COLO668 (cell line): ENCODE measurements at regions not wholly inside any gene's neighbourhood (a gene's known extent, or its start where the extent isn't known, plus 50 kb on each side); places are given as distances from the start of the nearest gene placed in this dataset.

ENCODE experiments used
- DNase-seq: peaks from one replicate; lab custom pipeline; 2025; ENCODE audit not compliant: unreplicated experiment; lab: John Stamatoyannopoulos, UW

DNA sequence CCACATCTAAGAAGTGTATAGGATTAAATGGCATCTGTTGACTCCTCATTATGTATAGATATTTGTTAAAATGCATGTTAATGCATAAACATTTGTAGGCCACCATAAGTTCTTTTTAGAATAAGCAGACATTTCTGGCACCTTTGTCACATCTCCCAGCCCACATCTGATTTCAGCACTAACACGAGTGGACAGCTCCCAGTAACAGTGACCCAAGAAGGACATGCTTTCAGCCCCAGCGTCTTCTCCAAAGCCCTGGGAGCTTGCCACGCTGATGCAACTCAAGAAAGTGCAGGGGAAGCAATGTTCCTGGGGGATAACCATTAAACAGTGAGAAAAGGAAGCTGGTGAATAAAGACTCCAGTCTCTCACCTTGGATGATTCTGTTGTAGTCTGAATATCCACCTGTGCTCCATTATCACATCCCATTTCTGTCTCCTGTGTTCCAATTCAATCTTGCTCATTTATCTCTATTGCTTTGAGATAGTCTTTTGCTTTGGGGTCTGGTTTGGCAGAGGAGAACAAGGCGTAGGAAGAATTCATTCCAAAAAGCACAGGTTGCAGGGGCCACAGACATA is 182.6 kb upstream of the THSD7B start:
- no peak for DNase-seq

DNA sequence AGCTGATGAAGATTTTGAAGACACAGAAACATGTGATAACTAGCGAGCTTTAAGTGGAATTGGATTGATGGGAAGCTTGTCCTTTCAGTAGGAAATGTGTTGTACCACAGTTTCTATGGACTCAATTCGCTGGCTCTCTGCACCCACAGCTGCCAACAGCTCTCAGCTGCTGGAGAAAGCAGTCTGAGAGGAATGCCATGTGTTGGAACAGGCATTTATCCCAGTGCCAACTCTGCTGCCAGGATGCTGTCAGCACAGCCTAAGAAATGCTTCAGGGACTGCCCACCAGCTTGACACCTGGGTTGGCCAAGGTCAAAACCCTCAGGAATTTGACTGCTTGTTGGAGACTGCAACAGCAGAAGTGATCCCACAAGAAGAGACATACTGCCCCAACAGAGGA is 193.0 kb upstream of the THSD7B start:
- no peak for DNase-seq

DNA sequence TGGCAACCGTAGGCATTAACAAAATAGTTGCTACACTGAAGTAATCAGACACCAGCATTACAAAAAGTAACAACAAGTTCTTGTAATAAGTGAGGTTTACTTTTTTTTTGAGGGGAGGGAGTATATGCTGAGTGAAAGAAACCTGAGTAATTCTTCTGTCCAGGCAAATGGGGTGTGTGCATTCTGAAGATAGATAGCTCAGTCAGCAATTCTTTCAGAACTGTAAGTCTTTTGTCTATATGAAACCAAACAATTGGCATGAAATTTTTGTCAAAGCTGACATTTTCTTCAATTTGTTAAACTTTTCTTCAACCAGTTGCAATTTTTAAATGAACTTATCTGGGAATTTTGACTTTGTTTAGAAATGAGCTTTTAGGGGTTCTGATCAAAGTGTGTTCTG is 208.1 kb upstream of the THSD7B start:
- DNase-seq: no peak

DNA sequence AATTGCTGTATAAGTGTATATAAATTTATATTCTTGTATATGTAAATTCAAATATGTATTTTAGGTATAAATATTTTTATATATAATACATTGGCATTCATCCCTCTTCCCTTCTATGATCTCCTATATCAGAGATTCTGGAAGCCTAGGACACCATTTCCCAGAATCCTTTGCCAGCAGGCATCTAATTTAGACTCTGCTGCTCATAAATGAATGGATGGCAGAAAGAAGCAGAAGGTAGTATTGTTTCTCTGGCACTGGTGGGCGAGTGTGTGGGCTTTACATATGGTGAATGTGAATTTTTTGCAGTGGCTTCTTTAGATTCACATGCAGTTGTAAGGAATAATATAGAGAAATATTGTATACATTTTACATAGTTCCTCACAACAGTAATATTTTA is 215.2 kb upstream of the THSD7B start:
- DNase-seq: no peak

DNA sequence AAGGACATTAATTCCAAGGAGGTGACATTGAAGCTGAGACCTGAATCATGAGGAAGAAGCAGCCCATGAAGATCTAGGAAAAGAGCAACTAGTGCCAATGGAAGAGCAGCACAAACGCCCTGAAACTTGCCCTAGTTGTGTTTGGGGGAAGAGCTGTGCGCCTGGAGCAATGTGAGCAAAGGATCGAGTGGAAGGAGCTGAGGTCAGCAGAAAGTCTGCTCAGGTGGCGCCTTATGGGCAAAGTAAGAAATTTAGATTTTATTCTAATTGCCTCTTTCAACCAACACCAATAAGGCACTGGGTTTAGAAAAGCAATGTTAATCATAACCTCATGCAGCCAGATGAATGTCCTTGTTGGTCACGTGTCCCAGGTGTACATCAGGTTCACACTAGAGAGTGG is 226.0 kb upstream of the THSD7B start:
- no peak for DNase-seq

DNA sequence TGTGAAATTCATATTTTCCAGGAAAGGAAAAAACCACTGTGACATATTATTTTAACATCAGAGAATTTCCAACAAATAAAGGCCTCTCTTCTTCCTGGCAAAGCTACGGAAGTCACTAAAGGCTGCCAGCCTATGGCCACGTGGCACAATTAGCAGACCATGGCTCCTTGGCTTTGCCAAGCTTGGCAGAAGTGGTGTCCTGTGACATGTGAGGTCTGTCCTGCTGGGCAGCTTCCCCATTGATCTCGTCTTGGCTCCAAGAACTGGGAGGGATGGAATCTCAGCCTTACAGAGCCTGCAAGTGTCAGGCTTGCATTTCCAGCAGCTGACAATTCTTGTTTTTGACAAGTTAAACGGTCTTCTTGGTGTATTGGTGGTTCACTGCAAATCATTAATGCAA is 226.9 kb upstream of the THSD7B start:
- DNase-seq: no peak

DNA sequence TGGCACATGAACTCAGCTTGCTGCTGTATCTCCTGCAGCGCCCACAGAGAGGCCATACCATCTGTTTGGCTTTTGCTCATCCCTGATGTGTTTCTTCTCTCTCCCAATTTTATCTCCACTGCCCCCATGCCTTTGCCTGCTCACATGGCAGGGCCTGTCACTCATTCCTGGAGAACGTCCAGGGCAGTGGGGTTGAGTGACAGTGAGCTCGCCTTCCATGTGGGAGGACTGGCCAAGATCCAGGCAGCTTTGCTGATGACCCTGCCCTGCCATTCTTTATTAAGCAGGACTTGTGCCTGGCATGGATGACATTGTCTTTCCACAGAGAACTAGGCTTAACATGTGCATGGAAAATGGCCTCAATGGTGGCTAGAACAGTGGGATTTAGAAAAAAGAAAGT is 230.5 kb upstream of the THSD7B start:
- DNase-seq: no peak

DNA sequence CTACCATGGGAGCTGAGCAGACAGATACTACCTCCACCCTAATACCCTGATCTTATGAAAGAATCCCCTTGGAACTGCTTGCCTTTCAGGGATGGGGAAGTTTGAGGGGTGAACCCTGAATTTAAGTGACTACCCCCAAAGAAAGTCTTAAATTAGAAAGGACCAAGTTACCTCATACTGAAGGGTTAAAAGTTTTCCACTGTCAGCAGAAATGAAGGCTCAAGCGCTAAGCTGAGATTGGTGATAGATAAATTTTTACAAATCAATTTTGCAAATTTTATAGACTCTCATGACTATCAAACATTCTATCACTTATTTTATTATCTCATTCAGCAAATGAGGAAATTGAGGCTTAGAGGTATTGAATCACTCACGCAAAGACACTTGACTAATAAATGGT is 233.2 kb upstream of the THSD7B start:
- no peak for DNase-seq

DNA sequence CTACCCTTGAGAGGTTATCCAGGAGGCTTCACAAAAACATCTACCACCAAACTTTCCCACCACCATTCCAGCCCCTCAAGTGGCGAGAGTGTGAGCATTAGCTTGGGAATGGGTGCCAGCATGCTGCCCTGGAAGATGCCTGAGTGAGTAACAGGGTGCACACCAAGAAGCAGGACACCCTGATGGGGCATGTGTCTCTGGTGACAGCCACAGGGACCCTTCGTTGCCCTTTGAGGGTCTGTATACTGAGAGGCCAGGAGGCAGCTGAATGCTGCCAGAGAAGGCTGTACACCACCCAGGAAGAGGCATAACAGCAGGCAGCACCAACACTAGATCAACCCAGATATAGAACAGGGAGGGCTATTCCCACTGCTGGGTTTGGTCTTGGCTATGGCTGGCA is 233.6 kb upstream of the THSD7B start:
- no peak for DNase-seq

DNA sequence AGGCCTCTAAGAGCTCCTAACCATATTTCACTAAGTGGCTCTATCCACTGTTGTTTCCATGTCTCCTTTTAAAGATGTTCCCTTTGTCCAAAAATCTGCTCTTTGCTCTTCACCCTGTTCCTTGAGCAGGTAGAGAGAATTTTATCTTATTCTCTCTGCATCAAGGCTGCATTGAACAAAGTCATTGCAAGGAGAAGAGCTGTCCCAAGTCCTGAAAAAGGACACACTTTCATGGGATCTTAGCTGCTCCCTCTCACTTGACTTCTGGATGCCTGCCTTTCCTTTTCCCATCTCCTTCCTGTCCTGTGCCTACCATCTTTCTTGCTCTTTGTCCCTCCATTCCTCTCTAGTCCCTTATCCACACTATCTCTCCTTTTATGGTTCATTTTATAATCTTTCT is 235.2 kb upstream of the THSD7B start:
- no peak for DNase-seq

DNA sequence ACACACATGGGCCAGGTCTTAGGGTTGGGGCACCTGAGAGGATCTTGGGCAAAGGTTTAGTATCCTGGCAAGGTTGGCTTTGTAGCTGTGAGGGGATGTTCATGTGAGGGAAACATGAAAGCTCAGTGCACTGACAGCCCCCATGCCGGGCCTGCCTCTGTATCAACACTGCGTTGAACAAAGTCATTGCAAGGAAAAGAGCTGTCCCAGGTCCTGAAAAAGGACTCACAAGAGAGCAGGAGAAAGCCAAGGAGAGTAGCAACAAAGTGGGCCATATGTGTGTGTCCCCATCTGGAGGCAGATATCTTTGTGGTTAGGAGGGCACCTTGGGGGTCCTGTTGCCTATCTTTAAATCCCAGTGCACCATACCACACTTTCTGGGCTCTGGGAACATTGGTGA is 237.8 kb upstream of the THSD7B start:
- no peak for DNase-seq

DNA sequence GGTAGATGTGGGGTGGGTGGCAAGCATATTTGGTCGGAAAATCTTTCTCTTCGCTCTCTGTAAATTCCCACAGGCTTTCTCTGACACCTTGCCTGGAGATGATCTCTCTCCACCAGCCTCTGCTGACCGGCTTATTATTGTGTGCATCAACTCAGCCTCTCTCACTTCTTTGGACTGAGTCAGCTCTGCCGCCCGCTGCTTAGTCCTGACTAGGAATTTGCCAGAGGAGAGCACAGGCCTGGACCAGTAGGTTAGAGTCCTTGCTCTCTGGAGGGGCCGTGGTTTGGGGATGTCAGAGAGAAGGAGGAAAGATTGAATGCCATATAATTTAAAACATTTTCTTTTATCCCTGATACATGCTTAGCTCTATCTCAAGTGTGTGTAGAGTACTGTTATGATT is 242.6 kb upstream of the THSD7B start:
- DNase-seq: no peak

DNA sequence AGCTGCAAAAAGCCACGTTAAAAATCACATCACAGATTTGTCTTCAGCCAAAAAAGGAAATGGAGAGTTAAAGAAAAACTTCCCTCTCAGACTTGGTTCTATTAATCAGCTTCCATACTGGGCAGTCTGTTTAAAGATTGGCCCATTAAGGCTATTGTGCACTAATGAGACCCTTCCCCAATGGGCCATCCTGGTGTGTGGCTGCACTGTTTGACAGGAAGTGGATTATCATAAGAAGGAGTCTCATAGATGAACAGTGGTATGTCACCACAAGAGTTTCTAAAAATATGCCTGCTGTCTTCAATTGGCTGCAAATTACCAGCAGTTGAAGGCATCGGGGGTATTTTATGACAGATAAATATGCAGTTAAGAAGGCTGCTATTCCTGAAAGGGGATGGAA is 247.6 kb upstream of the THSD7B start:
- DNase-seq: no peak

DNA sequence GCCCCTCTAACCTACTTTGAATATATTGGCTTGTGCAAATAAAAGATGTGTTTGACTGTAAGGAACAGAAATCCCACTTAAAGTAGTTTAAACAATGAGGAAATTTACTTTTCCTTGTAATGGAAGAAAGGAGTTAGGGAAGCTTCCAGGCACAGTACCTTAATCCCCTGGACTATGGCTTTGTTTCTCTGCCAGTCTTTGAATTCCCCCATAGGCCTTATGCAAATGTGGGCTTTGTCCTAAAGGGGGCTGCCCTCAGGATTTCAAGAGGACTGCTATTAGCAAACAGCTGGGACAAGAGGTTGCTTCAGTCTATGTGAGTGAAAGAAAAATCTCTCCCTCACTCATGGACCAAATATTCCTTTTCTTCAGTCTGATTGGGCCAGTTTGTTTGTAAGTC is 255.1 kb upstream of the THSD7B start:
- no peak for DNase-seq

DNA sequence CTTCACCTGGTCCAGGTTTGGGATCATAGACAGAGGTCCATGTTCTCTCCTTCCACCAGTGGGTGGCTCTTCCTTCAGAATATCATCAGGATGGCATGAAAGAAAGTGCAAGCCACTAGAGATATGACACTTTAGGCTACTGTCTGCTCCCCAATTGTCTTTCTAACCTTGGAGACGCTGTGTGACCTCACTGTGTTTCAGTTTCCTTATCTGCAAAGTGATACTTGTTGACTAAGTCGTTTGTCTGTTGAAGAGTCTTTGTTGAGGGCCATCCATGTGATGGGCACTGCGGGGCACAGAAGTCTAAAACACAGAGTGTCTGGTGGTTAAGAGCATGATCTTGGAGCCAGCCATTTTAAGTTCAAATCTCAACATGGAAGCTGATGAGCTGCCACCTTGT is 259.9 kb upstream of the THSD7B start:
- DNase-seq: no peak

DNA sequence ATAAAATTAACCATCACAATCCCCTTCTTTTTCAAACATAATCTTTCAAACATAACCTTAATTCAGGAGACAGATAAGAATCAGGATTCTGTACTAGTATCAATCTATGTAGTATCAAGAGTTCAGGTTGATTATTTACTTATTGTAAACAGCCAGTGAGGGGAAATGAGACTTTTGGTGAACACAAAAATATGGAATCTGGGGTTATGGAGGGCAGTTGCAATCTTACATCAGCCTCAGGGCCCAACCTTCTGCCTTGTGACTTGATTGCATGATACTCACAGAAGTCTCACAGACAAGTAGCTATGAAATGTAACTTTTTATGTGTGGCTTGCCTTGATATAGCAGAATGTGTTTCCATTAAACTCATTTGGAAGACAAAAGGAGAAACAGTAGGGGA is 262.7 kb upstream of the THSD7B start:
- no peak for DNase-seq

DNA sequence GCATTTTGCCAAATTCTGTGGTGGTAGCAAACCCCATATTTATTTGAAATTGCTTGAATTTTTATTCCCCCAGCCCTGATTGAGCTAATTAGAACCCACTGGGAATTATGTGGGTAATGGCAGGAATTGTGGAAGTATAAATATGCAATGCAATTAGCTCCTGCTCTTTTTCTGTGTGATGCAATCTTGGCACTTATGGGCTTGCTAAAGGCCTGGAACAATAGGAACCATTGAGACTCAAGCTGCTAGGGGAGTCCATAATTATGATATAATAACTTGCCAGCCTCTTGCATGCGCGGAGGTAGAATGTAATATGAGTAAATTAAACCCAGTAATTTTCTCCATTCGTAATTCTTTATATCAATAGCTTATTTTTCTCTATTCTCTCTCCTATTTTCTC is 267.6 kb upstream of the THSD7B start:
- DNase-seq: no peak

DNA sequence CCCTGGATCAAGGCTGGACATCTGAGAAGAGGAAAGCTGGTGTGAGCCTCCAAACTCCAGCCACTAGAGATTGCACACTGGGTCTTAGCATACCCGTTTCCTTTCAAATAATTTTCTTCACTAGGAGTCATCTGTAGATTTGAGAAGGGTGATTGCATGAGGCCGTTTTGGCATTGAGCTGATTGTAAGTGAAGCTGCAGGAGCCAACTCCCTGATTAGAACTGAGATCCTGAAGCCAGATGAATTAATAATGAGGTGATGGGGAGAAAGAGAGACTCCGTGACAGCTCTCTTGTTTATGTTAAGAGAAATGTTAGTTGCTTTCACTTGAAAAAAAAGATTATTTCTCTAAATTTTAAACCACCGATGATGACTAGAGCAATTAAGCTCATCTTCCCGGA is 268.4 kb upstream of the THSD7B start:
- DNase-seq: no peak

DNA sequence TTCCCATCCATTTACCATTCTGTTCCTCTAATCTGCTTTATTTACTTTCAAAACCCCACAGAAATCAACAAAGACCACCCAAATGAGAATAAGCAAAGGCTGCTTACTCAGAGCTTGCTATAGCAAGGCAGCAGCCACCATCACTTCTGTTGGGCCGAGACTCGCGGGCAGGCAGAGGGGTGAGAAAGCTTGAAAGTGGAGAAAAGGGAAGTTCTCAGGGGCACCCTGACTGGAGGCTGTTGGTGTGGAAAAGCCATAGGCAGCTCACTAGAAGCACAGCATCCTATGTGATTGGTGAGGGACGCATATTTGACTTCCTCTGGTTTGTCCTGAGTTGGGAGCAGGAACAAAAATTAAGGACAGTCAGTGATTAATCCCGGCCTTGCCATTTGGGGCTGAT is 269.7 kb upstream of the THSD7B start:
- DNase-seq: no peak

DNA sequence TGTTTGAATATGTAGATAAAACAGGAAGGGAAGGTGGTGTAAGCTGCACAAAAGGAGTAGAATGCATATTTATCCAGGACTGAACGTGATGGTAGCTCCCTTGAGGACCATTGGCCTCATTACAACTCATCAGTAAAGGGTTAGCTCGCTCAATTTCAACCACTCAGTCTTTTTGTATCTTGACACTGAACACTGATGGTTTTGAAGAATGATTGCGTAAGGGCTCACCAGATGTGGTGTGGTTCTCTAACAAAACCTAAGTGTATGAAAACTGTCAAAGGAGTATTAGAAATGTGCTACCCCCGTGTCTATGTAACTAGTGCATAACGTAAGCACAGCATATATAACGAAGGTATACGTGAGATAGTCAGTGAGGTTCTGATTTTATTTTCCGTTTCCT is 272.4 kb upstream of the THSD7B start:
- no peak for DNase-seq

DNA sequence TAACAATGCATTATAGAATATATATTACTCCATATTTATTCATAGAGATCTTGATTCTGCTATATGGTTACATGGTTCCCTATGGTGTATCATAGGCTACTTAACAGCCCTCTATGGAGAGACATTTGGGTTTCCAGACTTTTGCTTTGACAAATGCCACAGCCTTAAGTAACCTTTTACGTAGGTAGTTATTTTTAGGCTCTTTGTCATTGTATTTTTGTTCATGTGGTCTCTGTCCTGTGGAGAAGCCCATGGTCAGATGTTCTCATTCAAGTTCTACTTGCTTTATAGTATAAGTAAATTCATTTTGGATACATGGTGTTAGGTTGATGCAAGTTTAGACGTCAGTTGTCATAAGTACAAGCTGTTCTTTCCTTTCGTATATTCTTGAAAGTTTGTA is 275.2 kb upstream of the THSD7B start:
- DNase-seq: no peak

DNA sequence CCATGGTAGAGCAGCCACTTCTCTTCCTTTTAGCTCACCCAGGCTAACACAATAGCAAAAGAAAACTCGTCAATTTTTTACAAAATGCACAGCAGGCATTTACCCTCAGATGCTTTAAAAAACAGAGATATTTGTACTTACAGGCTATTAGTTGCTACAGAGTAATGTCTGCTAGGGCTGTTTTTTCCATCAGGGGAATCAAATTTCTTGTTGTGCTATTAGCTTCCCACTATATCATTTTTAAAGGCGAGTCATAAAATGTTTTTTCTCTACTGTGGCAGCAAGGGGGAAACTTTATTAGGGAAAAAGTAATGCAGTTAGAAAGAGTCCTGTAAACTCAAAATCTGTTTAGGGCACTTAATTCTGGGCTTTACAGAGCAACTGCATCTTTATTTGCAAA is 277.9 kb upstream of the THSD7B start:
- DNase-seq: no peak

DNA sequence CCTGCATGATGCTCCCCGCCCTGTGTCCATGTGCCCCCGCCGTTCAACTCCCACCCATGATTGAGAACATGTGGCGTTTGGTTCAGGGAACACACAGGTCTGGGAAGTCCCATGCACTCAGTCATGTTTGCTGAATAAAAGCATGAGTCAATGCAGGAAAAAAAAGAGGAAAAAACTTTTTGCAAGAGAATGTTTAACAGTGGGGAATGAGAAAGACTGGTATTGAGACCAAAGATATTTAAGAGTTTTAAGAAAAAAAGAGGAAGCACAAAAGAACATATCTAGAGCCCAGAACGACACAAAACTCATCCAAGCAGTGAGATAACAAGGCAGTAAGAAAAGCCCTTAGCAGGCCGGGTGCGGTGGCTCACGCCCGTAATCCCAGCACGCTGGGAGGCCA is 279.2 kb upstream of the THSD7B start:
- DNase-seq: no peak

DNA sequence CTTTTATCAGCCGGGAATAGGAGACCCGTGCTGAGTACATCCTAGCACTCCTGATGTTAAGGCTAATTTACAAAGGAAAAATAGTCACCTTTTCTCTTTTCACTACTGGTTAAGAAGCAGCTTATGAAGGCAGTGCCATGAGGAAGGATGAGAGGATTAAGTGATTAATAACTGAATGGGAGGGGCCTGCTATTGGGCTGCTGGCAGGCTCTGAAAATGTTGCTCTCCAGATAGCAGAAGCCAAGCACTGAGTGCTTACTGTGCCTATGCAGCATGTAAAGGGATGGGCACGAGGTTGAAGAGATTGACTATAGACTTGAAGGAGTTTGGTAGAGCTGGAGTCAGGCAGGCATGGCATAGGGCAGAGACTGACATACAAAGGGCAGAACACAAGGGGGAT is 282.4 kb upstream of the THSD7B start:
- no peak for DNase-seq
